AG08396 (cell line): ENCODE measurements at regions not wholly inside any gene's neighbourhood (a gene's known extent, or its start where the extent isn't known, plus 50 kb on each side); places are given as distances from the start of the nearest gene placed in this dataset.

Experiments used
- DNase-seq: peaks from one replicate; pipeline ENCODE4 v3.0.0; 2012; ENCODE audit warnings: low spot score, mixed read lengths

DNA sequence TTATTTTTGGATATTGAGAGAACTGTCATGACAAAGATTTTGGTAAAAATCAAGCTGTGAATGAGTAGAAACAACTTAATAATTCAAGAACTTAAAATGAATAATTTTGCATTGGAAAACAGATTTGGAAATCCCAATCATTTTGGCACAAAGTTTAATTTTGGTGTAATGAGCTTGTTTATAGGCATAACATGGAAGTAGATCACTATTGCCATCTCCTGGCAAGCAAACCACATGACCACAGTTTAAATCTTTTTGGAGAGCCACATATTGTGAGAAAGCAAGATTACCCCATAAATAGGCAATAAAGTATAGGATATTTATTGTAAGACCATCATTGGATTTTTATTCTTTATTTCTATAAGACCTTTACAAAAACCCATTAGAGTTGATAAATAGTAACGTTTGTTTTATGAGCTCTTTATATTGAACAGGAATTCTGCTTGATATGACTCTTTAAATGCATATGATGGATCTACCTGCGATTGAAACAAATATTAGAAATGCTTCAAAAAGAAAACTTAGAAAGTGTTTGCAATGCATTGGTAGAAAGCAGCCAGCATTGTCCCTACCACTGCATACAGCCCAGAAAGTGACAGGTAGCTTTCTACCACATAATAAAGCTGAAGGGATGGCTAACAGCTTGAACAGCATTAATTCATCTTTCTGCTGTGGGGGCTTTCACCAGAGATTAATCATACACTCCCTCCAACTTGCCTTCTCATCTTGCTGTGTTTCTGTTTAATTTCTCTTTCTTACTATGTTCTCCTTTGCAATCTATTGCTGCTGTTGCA lies 766.8 kb downstream of the TBL1XR1 start:
- DNase-seq: peak; percentile 39

GRCh38 chr3:176428552-176428951 lies 768.7 kb downstream of the TBL1XR1 start:
- DNase-seq: no peak

GRCh38 chr3:176426371-176426770 lies 770.9 kb downstream of the TBL1XR1 start:
- no peak for DNase-seq

DNA sequence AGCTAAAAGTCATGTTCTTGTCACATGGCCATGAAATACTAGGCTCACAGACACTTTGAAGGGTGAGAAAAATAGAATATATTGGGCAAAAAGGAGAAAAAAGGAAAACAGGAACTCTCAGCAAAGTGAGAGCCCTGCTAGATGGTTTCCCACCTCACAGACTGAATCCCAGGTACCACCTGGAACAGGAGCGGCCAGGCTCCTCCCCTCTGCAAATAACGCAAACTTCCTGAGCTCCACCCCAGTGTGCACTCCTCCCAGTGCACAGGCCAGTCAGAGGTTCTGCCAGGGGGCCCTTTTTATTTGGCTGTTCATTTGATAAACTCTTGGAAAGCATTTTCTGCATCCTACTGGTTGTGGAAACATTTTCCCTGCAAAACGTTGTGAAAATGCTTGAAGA lies 780.4 kb downstream of the TBL1XR1 start:
- no peak for DNase-seq

DNA sequence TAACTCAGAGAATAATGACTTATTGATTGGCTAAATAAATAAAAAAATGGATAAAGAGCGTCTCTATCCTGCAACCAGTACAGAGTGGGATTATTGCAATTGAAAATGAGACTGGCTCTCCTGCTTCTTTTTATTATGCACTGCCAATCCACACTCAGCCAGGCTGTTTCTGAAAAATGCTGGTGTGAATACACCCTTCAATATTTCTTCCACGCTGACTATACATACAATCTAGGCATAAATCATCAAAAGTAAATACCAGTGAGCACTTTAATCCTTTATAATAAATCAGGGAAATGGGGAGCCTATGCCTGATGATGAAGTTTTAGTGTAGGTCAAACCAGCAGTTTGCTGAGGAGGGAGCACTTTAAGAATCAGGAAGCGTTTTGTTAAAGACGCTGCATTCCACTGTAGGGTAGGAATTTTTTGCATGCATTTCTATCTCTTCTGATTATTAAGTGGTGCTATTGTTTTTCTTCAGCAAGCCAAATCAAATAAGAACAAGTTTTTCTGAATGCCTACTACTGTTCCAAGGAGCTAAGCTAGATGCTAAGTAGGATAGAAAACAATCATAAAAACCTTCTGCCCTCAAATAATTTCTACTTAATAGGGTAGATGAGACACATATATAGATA lies 781.5 kb downstream of the TBL1XR1 start:
- DNase-seq: no peak

DNA sequence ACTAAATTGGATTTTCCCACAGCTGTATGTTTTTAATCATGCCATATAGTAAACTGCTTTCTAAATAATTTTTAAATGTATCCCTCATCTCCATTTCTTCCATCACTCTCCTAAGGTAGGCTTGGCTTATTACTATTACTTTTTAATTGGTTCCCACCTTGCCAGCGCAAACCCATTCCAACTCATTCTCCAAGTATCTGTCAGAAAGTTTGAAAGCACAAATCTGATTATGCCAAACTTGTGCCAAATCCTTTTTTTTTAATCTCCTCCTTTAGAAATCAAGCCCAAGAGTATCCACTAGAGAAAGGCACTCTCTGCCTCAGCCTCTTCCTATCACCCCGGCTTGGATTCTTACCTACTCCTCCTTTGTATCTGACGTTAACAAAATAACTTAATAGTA lies 784.5 kb downstream of the TBL1XR1 start:
- no peak for DNase-seq

GRCh38 chr3:176403531-176403930 lies 793.8 kb downstream of the TBL1XR1 start:
- no peak for DNase-seq

DNA sequence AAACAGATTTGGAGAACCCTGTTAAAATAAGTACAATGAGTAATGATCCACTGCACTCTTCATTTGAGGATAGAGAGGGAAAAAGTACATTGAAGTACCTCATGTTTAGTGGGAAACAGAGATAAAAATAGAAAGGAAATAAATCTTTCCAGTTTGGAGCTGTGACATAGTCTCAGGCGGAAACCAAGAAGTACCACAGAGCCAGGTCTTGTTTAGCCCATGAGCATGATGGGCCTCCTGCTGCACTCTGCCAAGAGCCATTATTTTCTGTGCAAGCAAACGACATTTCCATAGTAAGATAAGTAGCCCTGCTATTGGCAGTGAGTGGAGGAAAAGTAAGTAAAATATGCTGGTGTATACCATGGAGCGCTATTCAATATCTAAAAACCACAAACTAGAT lies 796.1 kb downstream of the TBL1XR1 start:
- DNase-seq: no peak

DNA sequence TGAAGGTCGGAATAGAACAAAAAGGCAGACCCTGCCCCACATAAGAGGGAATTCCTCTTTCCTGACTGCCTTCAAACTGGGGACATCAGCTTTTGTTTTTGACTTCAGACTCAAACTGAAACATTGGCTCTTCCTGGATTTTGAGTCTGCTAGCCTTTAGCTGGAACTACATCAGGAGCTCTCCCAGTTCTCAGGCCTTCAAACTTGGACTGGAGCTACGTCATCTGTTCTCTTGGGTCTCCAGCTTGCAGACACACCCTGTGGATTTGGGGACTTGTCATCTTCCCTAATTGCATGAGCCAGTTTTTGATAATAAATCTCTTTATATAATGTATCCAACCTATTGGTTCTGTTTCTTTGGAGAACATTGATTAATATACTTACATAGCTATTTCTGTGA lies 798.1 kb downstream of the TBL1XR1 start:
- no peak for DNase-seq

GRCh38 chr3:176395240-176395639 lies 802.0 kb downstream of the TBL1XR1 start:
- DNase-seq: no peak

- DNase-seq: no peak
Measured at GRCh38 chr3:176378789-176379188, 818.5 kb downstream of the TBL1XR1 start.

GRCh38 chr3:176376531-176376930 lies 820.8 kb downstream of the TBL1XR1 start:
- DNase-seq: no peak

- no peak for DNase-seq
Measured at GRCh38 chr3:176375519-176375918, 821.8 kb downstream of the TBL1XR1 start.

DNA sequence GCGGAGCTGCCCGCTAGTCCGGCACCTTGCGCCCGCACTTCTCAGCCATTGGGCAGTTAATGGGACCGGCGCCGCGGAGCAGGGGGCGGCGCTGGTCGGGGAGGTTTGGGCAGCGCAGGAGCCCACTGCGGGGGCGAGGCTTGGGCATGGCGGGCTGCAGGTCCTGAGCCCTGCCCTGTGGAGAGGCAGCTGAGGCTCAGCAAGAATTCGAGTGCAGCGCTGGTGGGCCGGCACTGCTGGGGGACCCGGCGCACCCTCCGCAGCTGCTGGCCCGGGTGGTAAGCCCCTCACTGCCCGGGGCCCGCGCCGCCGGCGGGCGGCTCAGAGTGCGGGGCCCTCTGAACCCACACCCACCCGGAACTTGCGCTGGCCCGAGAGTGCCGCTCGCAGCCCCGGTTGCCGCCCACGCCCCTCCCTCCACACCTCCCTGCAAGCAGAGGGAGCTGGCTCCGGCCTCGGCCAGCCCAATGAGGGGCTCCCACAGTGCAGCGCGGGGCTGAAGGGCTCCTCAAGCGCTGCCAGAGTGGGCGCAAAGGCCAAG lies 835.0 kb downstream of the TBL1XR1 start:
- no peak for DNase-seq

GRCh38 chr3:176359211-176359610 lies 838.1 kb downstream of the TBL1XR1 start:
- DNase-seq: no peak

DNA sequence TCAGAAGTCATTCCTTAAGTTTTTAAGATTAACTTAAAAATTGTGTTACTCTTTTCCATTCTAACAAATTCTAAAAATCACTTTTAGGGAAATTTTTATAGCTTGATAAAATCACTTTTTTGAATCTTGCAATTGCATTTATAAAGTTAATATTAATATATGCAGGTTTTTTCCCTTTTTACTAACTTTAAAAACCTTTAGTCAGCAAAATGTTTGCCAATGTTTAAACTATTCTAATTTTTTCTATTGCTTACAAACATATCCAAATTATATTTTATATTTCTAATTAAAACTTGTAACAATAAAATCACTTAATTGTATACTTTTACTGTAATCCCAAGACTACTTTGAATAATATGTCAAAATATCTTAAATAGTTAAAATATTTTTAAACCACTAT lies 839.4 kb downstream of the TBL1XR1 start:
- DNase-seq: no peak

DNA sequence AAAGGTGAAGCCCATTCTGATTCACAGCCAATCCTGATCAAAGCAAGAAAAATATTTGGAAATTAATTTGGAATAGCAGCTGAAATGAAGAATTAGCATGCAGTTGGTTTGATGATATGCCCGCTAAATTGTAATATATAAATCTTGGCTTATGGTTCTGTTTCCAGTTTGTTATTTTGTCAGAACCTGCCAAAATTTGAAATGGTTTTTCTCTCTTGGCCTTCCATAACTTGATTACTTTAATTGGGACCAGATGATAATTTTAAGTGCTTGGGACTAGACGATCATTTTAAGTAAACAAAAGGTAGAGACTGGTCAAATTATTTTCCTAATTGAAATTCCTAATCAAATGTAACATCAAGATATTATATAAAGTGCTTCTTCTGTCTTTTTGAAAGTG lies 842.4 kb downstream of the TBL1XR1 start:
- no peak for DNase-seq

GRCh38 chr3:176352716-176353334 lies 844.5 kb downstream of the TBL1XR1 start:
- no peak for DNase-seq

DNA sequence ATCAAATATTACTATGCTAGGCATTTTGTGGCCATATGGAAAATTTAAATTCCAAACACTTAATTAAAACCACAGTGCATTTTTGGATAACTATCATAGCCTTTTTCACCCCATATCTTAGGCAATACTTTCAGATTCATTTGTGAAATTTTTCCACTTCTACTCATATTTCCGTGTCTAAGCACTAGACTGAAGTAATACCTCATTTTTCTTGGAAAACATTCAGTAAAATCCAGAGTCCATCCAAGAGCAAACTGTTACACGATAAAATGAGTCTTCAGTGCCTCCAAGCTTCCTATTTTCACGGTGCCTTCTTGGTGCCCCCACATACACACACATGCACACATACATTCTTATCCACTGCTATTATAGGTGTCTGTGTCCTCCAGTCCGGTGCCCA lies 845.9 kb downstream of the TBL1XR1 start:
- DNase-seq: peak; percentile 4

DNA sequence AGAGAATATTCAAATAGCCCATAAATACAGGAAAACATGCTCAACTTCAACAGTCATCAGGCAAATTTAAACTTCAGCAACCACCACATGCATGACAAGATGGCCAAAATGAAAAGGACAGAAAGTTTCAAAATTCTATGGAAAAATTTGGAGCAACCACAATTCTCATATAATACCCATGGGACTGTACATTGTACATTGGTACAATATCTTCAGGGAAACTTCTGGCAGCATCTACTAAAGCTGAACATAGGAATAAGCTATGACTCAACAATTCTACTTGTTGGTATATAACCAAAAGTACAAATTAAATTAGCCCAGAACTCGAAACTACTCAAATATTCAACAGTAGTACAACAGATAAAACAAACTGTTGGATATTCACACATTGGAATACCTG lies 847.6 kb downstream of the TBL1XR1 start:
- no peak for DNase-seq

DNA sequence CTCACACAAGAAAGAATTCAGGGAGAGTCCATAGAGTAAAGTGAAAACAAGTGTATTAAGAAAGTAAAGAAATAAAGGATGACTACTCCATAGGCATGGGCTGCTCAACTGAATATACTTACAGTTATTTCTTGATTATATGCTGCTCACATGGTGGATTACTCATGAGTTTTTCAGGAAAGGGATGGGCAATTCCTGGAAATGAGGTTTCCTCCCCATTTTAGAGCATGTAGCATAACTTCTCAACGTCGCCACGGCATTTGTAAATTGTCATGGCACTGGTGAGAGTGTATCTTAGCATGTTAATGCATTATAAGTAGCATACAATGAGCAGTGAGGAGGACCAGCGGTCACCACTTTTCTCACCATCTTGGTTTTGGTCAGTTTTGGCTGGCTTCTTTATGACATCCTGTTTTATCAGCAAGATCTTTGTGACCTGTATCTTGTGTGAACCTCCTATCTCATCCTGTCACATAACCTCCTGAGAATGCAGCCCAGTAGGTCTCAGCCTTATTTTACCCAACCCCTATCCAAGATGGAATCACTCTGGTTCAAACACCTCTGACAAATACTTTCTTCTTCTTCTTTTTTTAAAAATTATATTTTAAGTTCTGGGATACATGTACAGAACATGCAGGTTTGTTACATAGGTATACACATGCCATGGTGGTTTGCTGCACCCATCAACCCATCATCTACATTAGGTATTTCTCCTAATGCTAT lies 849.7 kb downstream of the TBL1XR1 start:
- DNase-seq: no peak

DNA sequence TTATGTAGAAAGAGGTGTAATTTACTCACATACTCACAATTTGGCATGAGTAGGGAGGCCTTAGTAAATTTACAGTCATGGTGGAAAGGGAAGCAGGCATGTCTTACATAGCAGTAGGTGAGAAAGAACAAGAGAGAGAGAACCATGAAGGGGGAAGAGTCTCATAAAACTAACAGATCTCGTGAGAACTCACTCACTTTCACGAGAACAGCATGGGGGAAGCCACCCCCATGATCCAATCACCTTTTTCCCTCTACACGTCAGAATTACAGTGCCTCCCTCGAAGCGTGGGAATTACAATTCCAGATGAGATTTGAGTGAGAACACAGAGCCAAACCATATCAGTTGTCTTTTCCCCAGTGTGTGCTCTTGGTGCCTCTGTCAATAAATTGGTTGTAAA lies 855.3 kb downstream of the TBL1XR1 start:
- no peak for DNase-seq
